ENCODE measurements at regions not wholly inside any gene's neighbourhood (a gene's known extent, or its start where the extent isn't known, plus 50 kb on each side); places are given as distances from the start of the nearest gene placed in this dataset.
"Not testable (repeated sequence)": the region's sequence is repeated elsewhere in the genome, so short reads cannot be mapped to it uniquely, and the experiment has no call there.

- H3K27me3 ChIP-seq; H3K36me3 ChIP-seq; H3K27ac ChIP-seq; intact Hi-C loops (cut with DNase I); H3K9me3 ChIP-seq; DNase-seq; H3K4me3 ChIP-seq; H3K4me1 ChIP-seq; ATAC-seq: not testable (repeated sequence)
These were observed 189.7 kb downstream of the ZNF92 start for GRCh38 chr7:65563333-65563732.

- H3K27me3 ChIP-seq; ATAC-seq; intact Hi-C loops (cut with DNase I); H3K9me3 ChIP-seq; DNase-seq; H3K4me3 ChIP-seq; H3K36me3 ChIP-seq; H3K27ac ChIP-seq; H3K4me1 ChIP-seq: not testable (repeated sequence)
These were observed 194.6 kb downstream of the ZNF92 start for GRCh38 chr7:65568226-65568625.

DNA sequence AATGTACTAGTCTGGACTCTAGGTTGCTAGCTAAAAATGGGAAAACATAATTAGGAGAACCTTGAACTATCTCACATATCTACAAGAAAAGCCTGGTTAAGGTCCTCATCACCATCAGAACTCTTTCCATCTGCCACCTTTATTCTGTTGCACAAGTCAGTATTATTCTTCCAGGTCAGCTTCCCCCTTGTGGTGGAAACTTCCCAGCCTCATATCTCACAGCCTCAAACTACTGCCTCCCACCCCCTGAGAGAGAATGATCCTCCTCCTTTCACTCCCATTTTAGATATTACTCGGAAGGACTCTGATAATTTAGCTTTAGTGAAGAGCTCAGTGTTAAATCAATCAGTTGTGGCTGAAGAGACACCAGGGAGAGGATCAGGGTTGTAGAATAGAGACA lies 197.3 kb downstream of the ZNF92 start:
- H3K27ac ChIP-seq; H3K4me3 ChIP-seq; H3K4me1 ChIP-seq; DNase-seq; H3K9me3 ChIP-seq; H3K27me3 ChIP-seq; intact Hi-C loops (cut with DNase I); ATAC-seq; H3K36me3 ChIP-seq: not testable (repeated sequence)

DNA sequence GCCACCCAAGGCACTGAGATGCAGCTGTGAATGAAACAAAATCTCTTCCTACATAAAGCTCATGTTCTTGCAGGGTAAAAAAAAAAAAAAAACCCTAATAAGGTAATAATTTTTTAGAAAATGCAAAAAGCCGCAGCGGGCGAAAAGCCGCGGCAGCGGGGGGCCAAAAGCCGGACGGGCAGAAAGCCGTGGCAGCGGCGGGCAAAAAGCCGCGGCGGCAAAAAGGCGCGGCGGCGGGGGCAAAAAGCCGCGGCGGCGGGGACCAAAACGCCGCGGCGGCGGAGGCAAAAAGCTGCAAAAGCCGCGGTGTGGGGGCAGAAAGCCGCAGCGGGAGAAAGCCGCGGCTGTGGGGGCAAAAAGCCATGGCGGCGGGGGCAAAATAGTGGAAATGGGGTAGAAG lies 198.9 kb downstream of the ZNF92 start:
- peak in 1 of 4 donors; percentile 44 for DNase-seq
- H3K36me3 ChIP-seq; intact Hi-C loops (cut with DNase I); ATAC-seq; H3K4me3 ChIP-seq; H3K4me1 ChIP-seq; H3K9me3 ChIP-seq; H3K27me3 ChIP-seq; H3K27ac ChIP-seq: not testable (repeated sequence)

GRCh38 chr7:65576370-65576769 lies 202.7 kb downstream of the ZNF92 start:
- H3K36me3 ChIP-seq; H3K4me3 ChIP-seq; H3K9me3 ChIP-seq; DNase-seq; ATAC-seq; H3K4me1 ChIP-seq; H3K27me3 ChIP-seq; H3K27ac ChIP-seq; intact Hi-C loops (cut with DNase I): not testable (repeated sequence)

DNA sequence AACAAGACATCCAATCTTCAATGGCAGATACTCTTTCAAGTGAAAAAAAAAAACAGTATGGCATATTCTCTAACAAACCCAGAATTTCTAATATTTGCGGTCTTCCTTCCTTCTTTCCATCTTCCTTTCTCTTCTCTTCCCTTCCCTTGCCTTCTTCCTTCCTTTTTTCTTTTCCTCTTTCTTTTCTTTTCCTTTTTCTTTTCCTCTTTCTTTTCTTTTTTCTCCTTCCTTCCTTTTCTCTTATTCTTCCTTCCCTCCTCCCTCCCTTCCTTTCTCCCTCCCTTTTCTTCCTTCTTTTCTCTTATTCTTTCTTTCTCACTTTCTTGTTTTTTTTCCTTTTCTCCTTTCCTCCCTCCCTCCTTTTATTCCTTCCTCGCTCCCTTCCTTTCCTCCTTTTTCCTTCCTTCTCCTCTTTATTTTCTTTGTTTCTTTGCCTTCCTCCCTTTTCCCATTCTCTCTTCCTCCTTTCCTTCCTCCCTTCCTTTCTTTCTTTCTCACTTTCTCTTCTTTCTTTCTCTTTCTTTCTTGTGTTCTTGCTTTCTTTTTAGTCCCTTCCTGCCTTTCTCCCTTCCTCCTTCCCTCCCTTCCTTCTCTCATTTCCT lies 209.0 kb downstream of the ZNF92 start:
- H3K9me3 ChIP-seq; H3K4me1 ChIP-seq; ATAC-seq; DNase-seq; H3K27ac ChIP-seq; H3K4me3 ChIP-seq; intact Hi-C loops (cut with DNase I); H3K36me3 ChIP-seq; H3K27me3 ChIP-seq: not testable (repeated sequence)

DNA sequence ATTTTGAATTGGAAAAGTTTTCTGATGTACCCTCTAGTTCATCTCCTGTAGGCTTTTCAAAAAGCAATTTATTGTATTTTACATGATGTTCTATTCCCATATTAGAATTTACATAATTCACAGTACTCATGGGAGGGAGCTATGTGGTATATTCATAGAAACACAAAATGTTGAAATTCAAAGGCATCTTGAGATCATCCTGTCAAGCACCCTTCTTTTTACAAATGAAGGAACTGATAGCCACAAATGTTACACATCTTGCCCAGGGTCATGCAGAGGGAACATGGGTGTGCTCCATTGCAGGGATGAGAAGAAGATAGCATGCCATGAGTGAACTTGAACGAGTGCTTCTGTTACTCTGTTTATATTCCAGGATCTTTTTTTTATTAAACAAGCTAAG lies 228.8 kb downstream of the ZNF92 start:
- H3K9me3 ChIP-seq; DNase-seq; H3K27me3 ChIP-seq; H3K36me3 ChIP-seq; H3K4me3 ChIP-seq; H3K27ac ChIP-seq; intact Hi-C loops (cut with DNase I); ATAC-seq; H3K4me1 ChIP-seq: not testable (repeated sequence)

DNA sequence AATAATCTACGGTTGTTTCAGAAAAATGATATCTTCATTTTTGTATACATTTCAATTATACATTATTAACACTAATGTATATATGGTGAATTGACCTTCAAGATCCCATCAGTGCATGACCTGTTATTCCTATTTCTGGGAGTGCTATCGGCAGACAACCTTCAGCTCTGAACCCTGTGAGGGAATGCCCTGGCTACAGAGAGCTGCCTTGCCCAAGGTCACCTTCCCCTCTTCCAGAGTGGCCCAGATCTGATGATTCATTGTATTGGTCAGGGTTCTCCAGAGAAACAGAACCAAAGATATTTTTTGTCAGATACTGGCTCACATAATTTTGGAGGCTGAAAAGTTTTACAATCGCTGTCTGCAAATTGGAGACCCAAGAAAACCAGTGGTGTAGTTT lies 235.5 kb downstream of the ZNF92 start:
- ATAC-seq (no peak), DNase-seq (no peak)
- intact Hi-C loops (cut with DNase I), result no loop called here
- Histone ChIP-seq H3K4me1 (no peaks in the 10 kb centered on the region), H3K27me3 (no peaks in the 10 kb centered on the region), H3K9me3 (no peaks in the 10 kb centered on the region), H3K4me3 (no peak overlapping the region), H3K36me3 (no peaks in the 10 kb centered on the region), H3K27ac (no peak overlapping the region)
- TF ChIP-seq, protein P1, sequence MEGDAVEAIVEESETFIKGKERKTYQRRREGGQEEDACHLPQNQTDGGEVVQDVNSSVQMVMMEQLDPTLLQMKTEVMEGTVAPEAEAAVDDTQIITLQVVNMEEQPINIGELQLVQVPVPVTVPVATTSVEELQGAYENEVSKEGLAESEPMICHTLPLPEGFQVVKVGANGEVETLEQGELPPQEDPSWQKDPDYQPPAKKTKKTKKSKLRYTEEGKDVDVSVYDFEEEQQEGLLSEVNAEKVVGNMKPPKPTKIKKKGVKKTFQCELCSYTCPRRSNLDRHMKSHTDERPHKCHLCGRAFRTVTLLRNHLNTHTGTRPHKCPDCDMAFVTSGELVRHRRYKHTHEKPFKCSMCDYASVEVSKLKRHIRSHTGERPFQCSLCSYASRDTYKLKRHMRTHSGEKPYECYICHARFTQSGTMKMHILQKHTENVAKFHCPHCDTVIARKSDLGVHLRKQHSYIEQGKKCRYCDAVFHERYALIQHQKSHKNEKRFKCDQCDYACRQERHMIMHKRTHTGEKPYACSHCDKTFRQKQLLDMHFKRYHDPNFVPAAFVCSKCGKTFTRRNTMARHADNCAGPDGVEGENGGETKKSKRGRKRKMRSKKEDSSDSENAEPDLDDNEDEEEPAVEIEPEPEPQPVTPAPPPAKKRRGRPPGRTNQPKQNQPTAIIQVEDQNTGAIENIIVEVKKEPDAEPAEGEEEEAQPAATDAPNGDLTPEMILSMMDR (IDR thresholded peaks at IDR 0.05), result no peak

DNA sequence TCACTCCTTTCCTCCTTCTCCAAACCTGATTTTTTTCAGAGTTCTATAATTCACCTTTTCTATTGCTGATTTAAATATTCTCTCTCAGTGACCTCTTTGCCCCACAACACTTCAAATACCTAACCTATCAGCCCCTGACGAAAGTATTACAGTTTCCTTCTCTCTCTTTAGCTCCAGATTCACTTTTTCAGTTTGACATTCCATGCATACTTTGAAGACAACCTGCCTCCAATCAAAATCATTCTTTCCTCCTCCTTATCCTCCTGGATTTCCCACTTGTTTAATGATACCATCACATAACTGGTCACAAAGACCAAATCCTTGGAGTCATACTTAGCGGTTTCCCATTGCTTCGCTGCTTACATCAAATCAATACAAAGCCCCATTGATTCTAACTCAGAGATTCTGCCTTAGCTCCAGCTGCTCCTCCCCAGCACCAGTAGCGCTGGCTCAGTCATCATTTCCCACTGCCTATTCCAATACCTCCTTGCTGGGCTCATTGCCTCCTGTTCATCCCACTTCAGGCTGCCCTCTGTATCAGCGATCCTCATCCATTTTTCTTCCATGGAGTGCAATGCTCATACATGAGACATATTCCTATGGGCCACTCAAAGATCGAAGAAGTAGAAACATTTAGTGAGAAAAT lies 240.1 kb downstream of the ZNF92 start:
- H3K36me3 ChIP-seq; ATAC-seq; H3K27ac ChIP-seq; intact Hi-C loops (cut with DNase I); H3K9me3 ChIP-seq; H3K27me3 ChIP-seq; DNase-seq; H3K4me3 ChIP-seq; H3K4me1 ChIP-seq: not testable (repeated sequence)

DNA sequence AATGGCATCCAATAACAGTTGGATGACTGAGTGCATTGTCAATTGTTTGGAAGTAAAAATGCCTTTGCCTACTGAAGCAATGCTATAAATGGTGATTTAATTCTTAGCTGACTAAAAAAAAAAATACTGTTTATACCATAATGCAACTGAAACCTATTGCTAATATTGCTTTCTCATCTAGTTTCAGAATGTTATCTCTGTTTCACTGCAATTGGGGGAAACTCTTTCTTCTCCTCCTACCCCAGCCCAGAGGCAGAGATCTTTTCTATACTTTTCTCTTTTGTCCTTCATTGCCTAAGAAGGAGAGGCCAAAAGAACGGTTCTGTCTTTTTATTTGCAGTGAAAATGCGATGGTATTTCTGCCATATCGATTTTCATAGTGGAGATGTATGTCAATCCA lies 242.5 kb downstream of the ZNF92 start:
- H3K27ac ChIP-seq; DNase-seq; ATAC-seq; intact Hi-C loops (cut with DNase I); H3K9me3 ChIP-seq; H3K4me1 ChIP-seq; H3K4me3 ChIP-seq; H3K36me3 ChIP-seq: not testable (repeated sequence)
- H3K27me3 ChIP-seq, result peaks cover 0 to 12% of the 10 kb centered on the region in 2 donors

- not testable (repeated sequence) for ATAC-seq, H3K27ac ChIP-seq
These were observed 246.6 kb downstream of the ZNF92 start for GRCh38 chr7:65620216-65620615.

More at GRCh38 chr7:65620216-65620615, 246.6 kb downstream of the ZNF92 start:
- DNase-seq; H3K4me3 ChIP-seq; H3K9me3 ChIP-seq; H3K36me3 ChIP-seq; intact Hi-C loops (cut with DNase I); H3K4me1 ChIP-seq: not testable (repeated sequence)
- peaks cover 0 to 33% of the 10 kb centered on the region in 2 donors for H3K27me3 ChIP-seq

Measured in left lung (tissue), 4 donors.